ENCODE measurements at regions not wholly inside any gene's neighbourhood (a gene's known extent, or its start where the extent isn't known, plus 50 kb on each side); places are given as distances from the start of the nearest gene placed in this dataset.

DNA sequence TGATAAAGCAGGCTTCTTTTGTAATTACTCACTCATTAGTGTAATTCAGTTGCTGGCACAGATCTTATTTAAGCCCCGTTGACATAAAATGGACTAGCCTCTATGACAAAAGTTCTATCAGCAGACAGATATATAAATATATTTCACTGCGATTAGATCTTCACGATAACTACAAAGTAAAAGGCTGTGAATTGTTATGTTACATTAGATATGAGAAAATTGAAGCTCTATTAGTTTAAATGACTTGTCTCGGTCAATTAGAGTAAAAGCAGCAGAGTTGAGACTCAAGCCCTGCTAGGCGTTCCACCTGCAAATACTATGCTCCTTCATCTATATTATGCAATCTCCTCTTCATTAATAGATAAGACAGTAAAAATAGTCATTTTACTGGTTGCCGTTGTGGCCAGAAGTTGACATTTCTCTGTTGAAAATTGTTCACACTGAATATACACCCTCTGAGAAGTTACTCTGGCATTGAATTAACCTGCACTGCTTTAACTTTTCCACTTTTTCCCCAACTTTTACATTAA is 136.7 kb downstream of the DKK1 start:
- Histone ChIP-seq H3K36me3 (no peaks in the 10 kb centered on the region), H3K27ac (no peak overlapping the region), H3K4me1 (ENCODE audit: low read depth) (no peaks in the 10 kb centered on the region), H3K4me3 (no peak overlapping the region), H3K9me3 (ENCODE audit: low read depth) (no peaks in the 10 kb centered on the region), H3K27me3 (no peaks in the 10 kb centered on the region)
- TF ChIP-seq, protein P1, sequence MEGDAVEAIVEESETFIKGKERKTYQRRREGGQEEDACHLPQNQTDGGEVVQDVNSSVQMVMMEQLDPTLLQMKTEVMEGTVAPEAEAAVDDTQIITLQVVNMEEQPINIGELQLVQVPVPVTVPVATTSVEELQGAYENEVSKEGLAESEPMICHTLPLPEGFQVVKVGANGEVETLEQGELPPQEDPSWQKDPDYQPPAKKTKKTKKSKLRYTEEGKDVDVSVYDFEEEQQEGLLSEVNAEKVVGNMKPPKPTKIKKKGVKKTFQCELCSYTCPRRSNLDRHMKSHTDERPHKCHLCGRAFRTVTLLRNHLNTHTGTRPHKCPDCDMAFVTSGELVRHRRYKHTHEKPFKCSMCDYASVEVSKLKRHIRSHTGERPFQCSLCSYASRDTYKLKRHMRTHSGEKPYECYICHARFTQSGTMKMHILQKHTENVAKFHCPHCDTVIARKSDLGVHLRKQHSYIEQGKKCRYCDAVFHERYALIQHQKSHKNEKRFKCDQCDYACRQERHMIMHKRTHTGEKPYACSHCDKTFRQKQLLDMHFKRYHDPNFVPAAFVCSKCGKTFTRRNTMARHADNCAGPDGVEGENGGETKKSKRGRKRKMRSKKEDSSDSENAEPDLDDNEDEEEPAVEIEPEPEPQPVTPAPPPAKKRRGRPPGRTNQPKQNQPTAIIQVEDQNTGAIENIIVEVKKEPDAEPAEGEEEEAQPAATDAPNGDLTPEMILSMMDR (IDR thresholded peaks at IDR 0.05; ENCODE audit: low read depth, low read length) = no peak
- no peak for DNase-seq (ENCODE audit: low read depth in 1 of 2, low spot score in 1 of 2)

DNA sequence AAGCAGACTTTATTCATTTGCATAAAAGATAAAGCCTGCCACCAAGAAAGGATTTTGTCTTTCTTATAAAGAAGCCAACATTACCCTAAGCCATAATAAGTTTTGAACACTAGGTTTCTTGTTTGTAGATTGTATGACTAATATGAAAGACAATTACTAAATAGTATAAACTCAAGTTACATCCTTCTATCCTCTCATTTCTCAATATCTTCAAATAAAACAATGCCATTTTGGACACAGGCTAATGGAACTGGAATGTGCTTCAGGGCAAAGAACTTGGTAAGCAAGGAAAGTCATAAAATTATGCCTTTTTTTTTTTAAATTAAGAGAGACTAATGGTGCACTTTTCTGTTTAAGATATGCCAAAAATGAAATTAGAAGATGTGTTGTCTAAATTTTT is 137.7 kb downstream of the DKK1 start:
- Histone ChIP-seq H3K27ac (no peak overlapping the region), H3K9me3 (ENCODE audit: low read depth) (no peaks in the 10 kb centered on the region), H3K4me1 (ENCODE audit: low read depth) (no peaks in the 10 kb centered on the region), H3K27me3 (no peaks in the 10 kb centered on the region), H3K4me3 (no peak overlapping the region), H3K36me3 (no peaks in the 10 kb centered on the region)
- DNase-seq (ENCODE audit: low read depth in 1 of 2, low spot score in 1 of 2) = peak in 1 of 2 donors; percentile 33
- TF ChIP-seq, protein P1 (IDR thresholded peaks at IDR 0.05; ENCODE audit: low read depth, low read length) = no peak

DNA sequence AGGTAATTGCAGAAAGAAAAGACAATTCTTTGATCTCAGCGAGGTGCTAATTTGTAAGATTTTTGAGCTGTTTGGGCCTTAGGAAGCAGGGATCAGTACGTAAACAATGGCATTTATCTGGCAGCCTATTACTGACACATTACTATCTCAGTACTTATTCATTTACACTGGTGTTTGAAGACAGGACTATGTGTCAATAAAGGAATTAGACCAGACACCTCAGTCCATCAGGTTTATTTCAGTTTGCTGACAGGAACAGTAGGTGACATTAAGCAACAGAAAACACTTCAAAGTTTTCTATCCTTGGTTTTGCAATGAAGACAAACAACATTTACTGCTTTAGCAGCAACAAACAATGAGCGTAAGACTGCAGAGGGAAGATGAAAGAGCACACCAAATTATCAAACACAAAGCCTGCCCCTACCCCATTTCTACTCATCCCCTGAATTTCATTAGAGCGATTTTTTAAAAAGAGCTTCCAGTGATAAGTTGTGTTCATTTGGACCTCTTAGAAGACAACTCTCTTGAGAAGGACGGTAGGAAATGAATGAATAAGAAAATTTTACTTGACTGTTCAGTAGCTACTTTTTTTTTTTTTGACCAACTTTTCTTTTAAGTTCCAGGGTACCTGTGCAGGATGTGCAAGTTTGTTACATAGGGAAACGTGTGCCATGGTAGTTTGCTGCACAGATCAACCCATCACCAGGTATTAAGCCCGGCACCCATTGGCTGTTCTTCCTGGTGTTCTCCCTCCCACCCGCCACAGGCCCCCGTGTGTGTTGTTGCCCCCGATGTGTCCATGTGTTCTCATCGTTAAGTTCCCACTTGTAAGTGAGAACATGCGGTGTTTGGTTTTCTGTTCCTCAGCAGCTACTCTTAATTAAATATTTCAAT is 138.8 kb downstream of the DKK1 start:
- no peaks in the 10 kb centered on the region for H3K4me1 ChIP-seq (ENCODE audit: low read depth)
- H3K27ac ChIP-seq = no peak overlapping the region
- H3K36me3 ChIP-seq = no peaks in the 10 kb centered on the region
- H3K4me3 ChIP-seq = no peak overlapping the region
- TF ChIP-seq, protein P1 (IDR thresholded peaks at IDR 0.05; ENCODE audit: low read depth, low read length) = no peak
- no peaks in the 10 kb centered on the region for H3K27me3 ChIP-seq
- no peaks in the 10 kb centered on the region for H3K9me3 ChIP-seq (ENCODE audit: low read depth)
- DNase-seq (ENCODE audit: low read depth in 1 of 2, low spot score in 1 of 2) = no peak

DNA sequence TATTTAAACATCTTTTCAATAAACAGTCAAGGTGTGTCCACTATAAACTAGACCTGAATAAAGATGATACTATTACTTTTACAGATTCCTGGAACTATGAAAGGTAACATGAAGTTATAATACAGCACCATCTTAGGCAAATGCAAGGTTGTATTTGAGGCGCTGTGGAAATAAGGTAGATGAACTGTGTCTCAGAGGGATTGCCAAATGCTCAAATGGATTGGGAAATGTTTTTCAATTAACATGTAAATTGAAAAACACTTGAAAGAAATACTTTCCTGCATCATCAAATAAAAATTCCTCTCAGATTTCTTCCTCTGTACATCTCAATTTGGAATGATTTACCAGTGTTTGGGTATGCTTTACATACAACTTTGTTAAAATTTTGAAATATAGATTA is 139.4 kb downstream of the DKK1 start:
- DNase-seq (ENCODE audit: low read depth in 1 of 2, low spot score in 1 of 2) = no peak
- H3K27ac ChIP-seq = no peak overlapping the region
- no peaks in the 10 kb centered on the region for H3K9me3 ChIP-seq (ENCODE audit: low read depth)
- no peaks in the 10 kb centered on the region for H3K4me1 ChIP-seq (ENCODE audit: low read depth)
- no peaks in the 10 kb centered on the region for H3K36me3 ChIP-seq
- H3K4me3 ChIP-seq = no peak overlapping the region
- TF ChIP-seq, protein P1 (IDR thresholded peaks at IDR 0.05; ENCODE audit: low read depth, low read length) = no peak
- no peaks in the 10 kb centered on the region for H3K27me3 ChIP-seq

DNA sequence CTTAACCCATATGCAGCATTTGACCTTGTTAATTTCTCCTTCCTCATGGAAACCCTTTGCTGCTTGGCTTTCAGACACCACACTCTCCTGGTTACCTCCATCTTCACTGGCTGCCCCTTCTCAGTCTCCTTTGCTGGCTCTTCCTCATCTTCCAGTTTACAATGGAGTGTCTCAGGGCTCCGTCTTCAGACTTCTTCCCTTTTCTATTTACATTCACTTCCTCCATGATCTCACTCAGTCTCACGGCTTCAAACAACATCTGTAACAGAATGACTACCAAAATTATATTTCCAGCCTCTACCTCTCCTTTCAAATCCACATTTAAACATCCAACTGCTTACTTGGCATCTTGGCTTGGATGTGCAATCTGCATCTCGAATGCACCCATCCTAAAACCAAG is 140.4 kb downstream of the DKK1 start:
- H3K27me3 ChIP-seq = no peaks in the 10 kb centered on the region
- no peaks in the 10 kb centered on the region for H3K9me3 ChIP-seq (ENCODE audit: low read depth)
- TF ChIP-seq, protein P1 (IDR thresholded peaks at IDR 0.05; ENCODE audit: low read depth, low read length) = no peak
- DNase-seq (ENCODE audit: low read depth in 1 of 2, low spot score in 1 of 2) = no peak
- no peaks in the 10 kb centered on the region for H3K36me3 ChIP-seq
- H3K4me3 ChIP-seq = no peak overlapping the region
- H3K27ac ChIP-seq = no peak overlapping the region
- no peaks in the 10 kb centered on the region for H3K4me1 ChIP-seq (ENCODE audit: low read depth)
